ENCODE measurements at regions not wholly inside any gene's neighbourhood (a gene's known extent, or its start where the extent isn't known, plus 50 kb on each side); places are given as distances from the start of the nearest gene placed in this dataset.
"Not testable (repeated sequence)": the region's sequence is repeated elsewhere in the genome, so short reads cannot be mapped to it uniquely, and the experiment has no call there.

DNA sequence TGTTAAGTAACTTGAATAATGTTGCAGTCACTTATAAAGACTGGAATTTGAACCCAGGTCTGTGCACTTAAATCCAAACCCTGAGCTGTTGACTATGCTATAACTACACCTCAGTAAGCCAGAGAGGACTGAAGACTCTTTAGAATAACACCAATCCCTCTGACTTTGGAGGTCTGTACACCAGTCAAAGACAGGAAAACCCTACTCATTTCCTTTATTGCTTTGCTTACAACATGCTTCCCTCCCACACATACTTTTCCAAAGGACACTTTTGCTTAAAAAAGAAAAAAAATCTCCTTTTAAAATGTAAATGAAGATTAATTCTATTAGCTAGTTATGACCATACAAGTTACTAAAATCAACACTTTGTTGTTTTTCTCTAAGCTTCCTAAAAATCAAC is 184.7 kb upstream of the KCTD7 start:
- no peak overlapping the region for H3K4me3 ChIP-seq (ENCODE audit: low read depth, low read length)
- TF ChIP-seq, protein P1, sequence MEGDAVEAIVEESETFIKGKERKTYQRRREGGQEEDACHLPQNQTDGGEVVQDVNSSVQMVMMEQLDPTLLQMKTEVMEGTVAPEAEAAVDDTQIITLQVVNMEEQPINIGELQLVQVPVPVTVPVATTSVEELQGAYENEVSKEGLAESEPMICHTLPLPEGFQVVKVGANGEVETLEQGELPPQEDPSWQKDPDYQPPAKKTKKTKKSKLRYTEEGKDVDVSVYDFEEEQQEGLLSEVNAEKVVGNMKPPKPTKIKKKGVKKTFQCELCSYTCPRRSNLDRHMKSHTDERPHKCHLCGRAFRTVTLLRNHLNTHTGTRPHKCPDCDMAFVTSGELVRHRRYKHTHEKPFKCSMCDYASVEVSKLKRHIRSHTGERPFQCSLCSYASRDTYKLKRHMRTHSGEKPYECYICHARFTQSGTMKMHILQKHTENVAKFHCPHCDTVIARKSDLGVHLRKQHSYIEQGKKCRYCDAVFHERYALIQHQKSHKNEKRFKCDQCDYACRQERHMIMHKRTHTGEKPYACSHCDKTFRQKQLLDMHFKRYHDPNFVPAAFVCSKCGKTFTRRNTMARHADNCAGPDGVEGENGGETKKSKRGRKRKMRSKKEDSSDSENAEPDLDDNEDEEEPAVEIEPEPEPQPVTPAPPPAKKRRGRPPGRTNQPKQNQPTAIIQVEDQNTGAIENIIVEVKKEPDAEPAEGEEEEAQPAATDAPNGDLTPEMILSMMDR (IDR thresholded peaks at IDR 0.05; ENCODE audit: borderline replicate concordance, insufficient read depth, low read depth, low read length): no peak

DNA sequence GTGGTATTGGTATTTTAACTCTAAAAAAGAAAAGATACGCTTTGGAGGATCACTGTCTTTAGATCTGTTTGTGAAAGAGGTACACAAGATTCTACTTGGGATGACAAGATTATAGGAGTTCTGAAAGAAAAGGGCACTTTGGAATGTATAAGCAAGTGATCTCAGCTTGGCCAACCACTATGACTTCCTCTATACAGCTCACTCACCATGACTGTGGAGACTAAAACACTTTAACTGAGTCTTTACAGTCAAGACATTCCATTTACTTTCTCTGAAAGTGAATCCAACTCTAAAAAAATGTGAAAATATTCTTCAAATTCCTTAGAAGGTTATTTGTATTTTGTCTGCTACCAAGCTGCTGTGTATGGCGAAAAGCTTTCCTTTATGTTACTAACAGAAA is 181.7 kb upstream of the KCTD7 start:
- H3K4me3 ChIP-seq (ENCODE audit: low read depth, low read length): not testable (repeated sequence)

DNA sequence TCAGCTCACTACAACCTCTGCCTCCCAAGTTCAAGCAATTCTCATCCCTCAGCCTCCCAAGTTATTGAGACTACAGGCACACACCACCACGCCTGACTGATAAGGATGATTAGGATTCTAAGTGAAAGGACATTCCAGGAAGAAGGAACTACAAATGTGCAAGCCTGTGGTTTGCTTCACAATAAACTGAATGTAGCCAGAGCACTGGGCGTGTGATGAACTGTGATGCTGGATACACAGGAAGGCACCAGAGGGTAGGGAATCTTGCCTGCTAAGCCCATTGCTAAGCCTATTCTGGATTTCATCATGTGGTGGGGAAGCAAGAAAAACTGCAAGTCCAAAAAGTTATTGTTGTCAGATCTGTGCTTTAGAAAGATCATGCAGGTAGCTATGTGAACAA is 177.9 kb upstream of the KCTD7 start:
- not testable (repeated sequence) for H3K4me3 ChIP-seq (ENCODE audit: low read depth, low read length)

DNA sequence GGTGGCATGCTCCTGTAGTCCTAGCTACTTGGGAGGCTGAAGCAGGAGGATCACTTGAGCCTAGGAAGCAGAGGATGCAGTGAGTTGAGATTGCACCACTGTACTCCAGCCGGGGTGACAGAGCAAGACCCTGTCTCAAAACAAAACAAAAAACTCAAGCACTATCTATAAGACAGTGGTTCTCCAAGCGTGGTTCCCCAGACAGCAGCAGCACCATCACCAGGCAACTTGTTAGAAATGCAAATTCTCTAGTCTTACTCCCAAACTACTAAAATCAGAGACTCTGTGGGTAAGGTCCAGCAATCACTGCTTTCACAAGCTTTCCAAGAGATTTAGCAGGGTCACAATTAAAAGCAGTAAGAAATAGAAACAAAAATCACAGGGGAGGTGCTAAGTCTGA is 177.0 kb upstream of the KCTD7 start:
- H3K4me3 ChIP-seq (ENCODE audit: low read depth, low read length): not testable (repeated sequence)

DNA sequence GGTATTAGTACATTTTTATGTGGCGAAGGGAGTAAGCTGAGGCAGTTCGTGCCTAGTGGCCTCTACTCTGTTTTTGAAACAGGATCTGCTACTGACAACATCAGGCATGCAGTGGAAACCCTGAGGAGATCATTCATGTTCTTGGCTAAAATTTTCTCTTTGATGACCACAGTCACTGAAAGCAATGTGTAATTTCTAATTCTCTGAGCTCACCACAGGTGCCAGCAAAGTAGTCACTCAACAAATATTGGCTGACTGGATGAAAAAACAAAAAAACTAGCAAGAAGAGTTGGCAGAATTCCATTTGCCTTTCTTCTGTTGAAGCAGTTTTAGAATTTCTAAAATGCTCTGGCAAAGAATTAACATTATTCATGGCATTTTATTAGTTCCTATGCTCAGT is 176.5 kb upstream of the KCTD7 start:
- TF ChIP-seq, protein P1 (IDR thresholded peaks at IDR 0.05; ENCODE audit: borderline replicate concordance, insufficient read depth, low read depth, low read length): no peak
- no peak overlapping the region for H3K4me3 ChIP-seq (ENCODE audit: low read depth, low read length)

DNA sequence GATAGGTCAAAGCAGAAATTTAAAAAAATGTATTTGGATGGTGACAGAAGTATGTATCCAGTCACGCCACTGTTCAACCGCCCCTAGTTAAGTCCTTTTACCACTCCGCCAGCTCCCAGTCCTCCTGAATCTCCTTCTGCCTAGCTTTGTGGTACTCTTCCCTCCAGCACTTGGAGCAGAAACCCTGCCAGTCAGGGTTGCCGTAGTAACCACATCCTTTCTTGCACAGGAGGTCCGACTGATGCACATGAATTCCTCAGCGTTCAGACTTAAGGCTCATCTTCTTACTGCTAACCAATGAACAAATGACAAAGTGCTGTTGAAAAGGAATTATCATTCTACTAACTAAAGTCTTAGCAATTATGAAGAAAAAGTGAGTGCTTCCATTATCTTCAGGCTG is 175.3 kb upstream of the KCTD7 start:
- H3K4me3 ChIP-seq (ENCODE audit: low read depth, low read length): no peak overlapping the region
- TF ChIP-seq, protein P1 (IDR thresholded peaks at IDR 0.05; ENCODE audit: borderline replicate concordance, insufficient read depth, low read depth, low read length): no peak

DNA sequence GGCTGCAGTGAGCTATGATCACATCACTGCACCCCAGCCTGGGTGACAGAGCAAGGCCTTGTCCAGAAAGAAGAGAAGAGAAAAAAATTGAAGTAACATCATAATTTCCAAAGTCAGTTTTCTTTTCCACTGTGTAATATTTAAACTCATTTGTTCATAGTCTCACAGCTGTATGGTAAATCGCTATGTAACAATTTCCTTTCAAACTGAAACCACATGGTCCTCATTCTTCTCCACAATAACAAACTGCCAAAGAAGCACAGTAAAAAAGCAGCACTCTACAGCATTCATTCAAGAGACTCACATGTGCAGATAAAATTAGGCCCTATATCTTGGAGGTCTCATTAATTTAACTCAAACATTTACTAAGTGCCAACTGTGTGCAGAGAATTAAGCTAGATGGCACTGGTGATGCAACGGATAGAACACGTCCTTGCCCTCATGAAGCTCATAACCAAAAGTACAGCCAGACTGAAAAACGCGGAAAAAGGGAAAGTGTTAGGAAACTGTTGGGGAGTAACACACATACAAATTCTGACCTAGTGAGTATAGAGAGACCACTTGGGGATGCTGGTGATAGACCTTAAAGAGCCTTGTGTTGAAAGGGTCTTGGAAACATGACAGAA is 174.0 kb upstream of the KCTD7 start:
- no peak overlapping the region for H3K4me3 ChIP-seq (ENCODE audit: low read depth, low read length)
- TF ChIP-seq, protein P1 (IDR thresholded peaks at IDR 0.05; ENCODE audit: borderline replicate concordance, insufficient read depth, low read depth, low read length): no peak

DNA sequence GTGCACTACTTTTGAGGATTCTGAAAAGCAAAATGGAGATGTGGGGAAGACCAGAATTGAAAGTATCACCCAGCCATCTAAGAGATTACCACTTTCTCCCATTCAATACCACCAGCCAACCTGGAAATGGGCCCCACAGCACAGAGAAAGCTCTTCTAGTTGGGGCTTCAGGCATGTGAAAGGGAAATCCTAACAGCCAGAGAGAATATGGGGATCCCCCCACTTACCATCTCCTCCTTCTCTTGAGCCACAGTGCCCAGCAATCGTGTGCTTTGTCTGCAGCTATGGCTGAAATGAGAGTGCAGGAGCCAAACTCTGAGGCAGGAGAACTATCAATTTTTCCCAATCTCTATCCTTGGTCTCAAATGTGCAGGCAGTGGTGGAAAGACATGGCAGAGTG is 173.2 kb upstream of the KCTD7 start:
- H3K4me3 ChIP-seq (ENCODE audit: low read depth, low read length): not testable (repeated sequence)

DNA sequence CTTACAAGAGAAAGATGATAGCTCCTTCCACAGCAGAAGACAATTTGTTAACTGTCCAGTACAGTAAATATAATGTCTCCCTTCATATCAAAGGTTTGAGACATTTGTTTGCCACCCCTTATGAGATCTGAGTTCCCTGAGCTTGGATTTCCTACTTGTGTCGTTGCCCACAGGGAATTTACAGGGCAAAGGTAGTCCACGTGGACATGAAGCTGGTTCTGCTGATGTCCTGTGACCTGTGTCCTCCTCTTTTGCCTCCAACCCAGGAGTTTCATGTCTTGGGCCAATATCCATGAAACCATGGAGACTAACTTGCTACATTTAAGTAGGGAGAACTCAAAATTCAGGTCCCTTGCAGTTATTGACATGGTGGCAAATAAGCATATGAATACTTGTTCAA is 172.2 kb upstream of the KCTD7 start:
- not testable (repeated sequence) for H3K4me3 ChIP-seq (ENCODE audit: low read depth, low read length)

DNA sequence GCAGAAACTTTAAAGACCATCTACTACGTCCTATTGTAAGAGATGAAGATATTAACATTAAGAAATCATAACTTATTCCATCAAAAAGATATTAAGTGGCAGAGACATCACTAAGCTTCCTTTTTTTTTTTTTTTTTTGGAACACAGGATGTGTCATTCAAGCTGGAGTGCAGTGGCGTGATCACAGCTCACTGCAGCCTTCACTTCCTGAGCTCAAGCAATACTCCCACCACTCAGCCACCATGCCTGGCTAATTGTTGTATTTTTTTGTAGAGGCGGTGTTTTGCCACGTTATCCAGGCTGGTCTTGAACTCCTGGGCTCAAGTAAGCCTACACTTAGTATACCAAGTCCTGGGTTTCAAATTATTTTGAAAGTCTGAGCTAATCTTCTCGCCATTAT is 169.7 kb upstream of the KCTD7 start:
- H3K4me3 ChIP-seq (ENCODE audit: low read depth, low read length): not testable (repeated sequence)

DNA sequence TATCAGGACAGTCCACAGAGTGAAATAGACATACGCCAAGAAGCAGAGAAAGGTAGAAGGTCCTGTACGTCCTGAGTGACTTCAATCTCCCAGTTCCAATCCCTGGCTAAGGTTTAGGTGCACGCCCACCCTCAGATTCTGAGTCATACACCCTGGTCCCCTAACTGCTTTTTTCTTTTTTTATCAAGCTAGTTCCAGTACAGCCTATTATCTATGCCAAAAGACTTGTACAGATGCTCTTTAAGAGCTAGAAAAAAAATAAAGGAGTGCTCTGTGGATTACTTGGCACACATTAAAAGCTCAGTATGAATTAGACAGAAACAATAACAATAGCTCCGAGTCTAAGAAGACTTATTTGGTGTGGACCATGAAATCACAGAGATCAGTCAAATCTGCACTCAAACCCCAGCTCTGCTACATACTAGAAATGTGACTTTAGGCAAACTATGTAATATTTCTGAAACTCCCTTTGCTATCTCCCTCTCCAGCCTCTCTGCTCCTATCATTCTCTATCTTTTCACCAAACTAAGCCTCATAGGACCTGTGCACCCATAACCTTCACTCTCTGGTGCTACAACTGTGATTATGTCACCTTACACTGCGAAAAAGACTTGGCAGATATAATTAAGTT is 168.8 kb upstream of the KCTD7 start:
- not testable (repeated sequence) for H3K4me3 ChIP-seq (ENCODE audit: low read depth, low read length)

Measured in GM12875 (cell line).